GM06990 (cell line): ENCODE measurements at regions not wholly inside any gene's neighbourhood (a gene's known extent, or its start where the extent isn't known, plus 50 kb on each side); places are given as distances from the start of the nearest gene placed in this dataset.
"Not testable (repeated sequence)": the region's sequence is repeated elsewhere in the genome, so short reads cannot be mapped to it uniquely, and the experiment has no call there.

Experiments used
- DNase-seq: peaks from one replicate; pipeline ENCODE4 v3.0.0-alpha.2; 2011; ENCODE audit not compliant: insufficient read length; ENCODE audit errors: extremely low read depth
- H3K27me3 ChIP-seq: replicated peaks from 2 replicates; pipeline ENCODE4 v1.6.0; 2011; ENCODE audit warnings: low read length; ENCODE audit not compliant: control insufficient read depth, insufficient read depth
- H3K36me3 ChIP-seq: 2 replicates; pipeline ENCODE4 v1.5.1; 2011; ENCODE audit warnings: low read length; ENCODE audit not compliant: control insufficient read depth, insufficient read depth
- H3K4me3 ChIP-seq: replicated peaks from 2 replicates; pipeline ENCODE4 v1.5.1; 2011; ENCODE audit warnings: low read depth, mild to moderate bottlenecking, control low read depth, low read length
- TF ChIP-seq, protein P1 (sequence below): IDR thresholded peaks from 2 replicates; pipeline ENCODE4 v1.5.1; 2011; ENCODE audit warnings: low read length, control low read depth, mild to moderate bottlenecking, inconsistent platforms; ENCODE audit not compliant: insufficient read depth, poor library complexity, severe bottlenecking

DNA sequence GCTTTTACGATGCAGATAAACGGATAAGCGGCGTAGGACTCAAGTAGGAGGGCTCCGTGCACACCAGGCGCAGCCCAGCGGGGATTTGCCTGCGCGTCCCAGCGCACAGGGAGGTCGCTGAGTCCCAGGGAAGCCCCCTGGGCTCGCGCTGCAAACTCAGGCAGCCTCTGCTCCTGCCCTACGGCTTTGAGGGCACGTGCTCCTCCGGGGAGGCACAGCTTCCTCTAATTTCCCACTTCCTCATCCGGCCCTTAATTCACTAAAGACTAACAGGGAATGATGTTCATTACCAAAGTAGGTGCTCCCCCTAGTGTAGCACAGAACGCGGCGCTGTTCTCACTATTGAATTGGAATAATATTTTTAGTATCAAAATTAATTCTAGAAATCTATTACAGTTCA lies 825.4 kb downstream of the KCNJ18 start:
- no peak for DNase-seq
- H3K36me3 ChIP-seq = no peaks in the 10 kb centered on the region
- H3K27me3 ChIP-seq = no peaks in the 10 kb centered on the region
- no peak overlapping the region for H3K4me3 ChIP-seq
- TF ChIP-seq, protein P1, sequence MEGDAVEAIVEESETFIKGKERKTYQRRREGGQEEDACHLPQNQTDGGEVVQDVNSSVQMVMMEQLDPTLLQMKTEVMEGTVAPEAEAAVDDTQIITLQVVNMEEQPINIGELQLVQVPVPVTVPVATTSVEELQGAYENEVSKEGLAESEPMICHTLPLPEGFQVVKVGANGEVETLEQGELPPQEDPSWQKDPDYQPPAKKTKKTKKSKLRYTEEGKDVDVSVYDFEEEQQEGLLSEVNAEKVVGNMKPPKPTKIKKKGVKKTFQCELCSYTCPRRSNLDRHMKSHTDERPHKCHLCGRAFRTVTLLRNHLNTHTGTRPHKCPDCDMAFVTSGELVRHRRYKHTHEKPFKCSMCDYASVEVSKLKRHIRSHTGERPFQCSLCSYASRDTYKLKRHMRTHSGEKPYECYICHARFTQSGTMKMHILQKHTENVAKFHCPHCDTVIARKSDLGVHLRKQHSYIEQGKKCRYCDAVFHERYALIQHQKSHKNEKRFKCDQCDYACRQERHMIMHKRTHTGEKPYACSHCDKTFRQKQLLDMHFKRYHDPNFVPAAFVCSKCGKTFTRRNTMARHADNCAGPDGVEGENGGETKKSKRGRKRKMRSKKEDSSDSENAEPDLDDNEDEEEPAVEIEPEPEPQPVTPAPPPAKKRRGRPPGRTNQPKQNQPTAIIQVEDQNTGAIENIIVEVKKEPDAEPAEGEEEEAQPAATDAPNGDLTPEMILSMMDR = no peak

DNA sequence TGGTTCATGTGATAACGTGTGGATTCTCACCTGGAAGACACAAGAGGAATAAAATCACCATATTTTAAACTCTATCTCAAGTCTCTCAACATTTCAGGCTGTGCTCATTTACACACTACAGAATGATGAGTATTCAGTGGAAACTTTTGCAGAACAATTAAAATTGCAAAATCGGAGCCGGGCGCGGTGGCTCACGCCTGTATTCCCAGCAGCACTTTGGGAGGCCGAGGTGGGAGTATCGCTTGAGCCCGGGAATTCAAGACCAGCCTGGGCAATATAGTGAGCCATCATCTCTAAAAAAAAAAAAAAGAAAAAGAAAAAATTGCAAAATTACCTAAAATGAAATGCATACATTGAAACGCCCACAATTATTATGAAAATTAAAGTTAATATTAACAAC lies 825.9 kb downstream of the KCNJ18 start:
- H3K27me3 ChIP-seq = no peaks in the 10 kb centered on the region
- H3K4me3 ChIP-seq = no peak overlapping the region
- no peaks in the 10 kb centered on the region for H3K36me3 ChIP-seq
- TF ChIP-seq, protein P1 = no peak
- DNase-seq = no peak

DNA sequence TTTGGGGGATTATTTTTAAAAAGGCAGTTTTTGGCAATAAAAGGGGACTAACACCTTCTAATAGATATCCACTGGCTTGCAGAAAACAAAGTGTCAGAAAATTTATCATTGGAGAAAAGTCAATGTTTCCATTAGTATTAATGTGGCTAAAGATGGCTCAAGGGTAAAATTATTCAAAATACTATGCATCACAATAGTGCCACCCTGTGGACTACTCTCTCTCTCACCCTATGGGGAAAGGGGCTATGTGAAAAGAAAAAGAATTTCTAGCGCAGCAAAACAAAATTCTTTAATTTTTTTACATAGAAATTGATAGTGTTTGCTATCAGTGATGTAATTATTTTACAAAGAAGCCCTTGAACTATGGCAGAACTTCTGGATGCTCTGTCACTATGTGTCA lies 856.5 kb downstream of the KCNJ18 start:
- not testable (repeated sequence) for H3K27me3 ChIP-seq, DNase-seq, H3K36me3 ChIP-seq, H3K4me3 ChIP-seq

DNA sequence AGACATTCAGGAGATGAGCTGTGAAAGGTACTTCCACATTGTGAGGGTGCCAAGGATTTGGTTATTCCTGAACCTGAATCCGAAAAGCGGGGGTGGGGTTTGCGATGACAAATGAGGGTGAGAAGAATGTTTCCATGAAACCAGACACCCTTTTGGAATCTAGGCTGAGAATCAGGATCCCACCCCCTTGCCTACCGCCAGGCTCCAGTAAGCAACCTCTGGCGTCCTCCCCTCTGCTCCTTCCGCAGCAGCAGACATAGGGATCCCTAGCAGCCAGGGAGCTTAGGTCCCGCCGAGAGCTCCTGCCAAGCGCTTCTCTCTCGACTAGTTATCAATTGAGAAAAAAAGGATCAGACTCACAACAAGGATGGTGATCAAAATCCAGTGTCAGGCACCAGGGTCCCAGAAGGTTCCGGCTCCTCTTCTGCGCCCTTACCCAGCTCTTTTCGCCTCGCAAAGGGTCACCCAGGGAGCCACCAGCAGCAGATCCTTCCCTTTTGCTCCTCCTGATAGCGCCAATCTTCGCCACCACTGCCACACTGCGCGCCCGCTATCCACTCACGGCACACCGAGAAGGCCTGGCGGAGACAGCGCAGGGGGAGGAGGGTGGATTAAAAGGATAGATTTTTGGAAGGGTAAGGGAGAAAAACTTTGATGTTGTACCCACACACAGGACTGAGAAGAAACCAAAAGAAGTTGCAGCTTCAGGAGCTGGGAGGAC lies 859.5 kb downstream of the KCNJ18 start:
- H3K27me3 ChIP-seq, DNase-seq, H3K4me3 ChIP-seq, H3K36me3 ChIP-seq: not testable (repeated sequence)

DNA sequence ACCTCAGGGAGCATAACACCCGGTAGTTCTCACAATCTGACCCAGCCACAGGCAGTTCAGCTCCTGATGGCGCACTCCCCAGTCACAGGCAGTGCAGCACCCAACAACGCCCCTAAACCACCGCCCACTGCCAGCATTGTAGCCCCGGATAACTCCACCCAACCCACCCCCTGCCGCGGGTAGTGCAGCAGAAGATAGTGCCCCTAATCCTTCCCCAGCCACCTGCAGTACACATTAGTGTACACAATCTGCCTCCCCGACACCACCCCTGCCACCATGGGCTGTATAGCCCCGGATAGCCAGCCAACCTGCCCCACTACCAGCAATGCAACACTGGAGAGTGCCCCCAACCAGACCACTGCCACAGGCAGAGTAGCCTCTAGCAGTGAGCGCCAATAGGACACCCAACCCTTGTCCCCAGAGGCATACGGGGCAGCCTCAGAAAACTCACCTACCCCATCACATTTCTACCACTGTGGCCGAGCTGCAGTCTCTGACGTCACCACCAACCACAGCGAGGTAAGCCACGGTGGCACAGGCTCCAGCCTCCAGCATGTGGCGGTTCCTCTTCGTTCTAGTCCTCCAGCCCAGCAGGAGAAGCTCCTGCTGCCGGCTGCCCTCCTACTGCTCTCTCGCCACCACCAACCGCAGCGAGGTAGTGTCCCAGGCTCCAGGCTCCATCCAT lies 877.3 kb downstream of the KCNJ18 start:
- no peak for DNase-seq
- TF ChIP-seq, protein P1 = no peak
- H3K27me3 ChIP-seq = no peaks in the 10 kb centered on the region
- no peak overlapping the region for H3K4me3 ChIP-seq
- H3K36me3 ChIP-seq = no peaks in the 10 kb centered on the region

DNA sequence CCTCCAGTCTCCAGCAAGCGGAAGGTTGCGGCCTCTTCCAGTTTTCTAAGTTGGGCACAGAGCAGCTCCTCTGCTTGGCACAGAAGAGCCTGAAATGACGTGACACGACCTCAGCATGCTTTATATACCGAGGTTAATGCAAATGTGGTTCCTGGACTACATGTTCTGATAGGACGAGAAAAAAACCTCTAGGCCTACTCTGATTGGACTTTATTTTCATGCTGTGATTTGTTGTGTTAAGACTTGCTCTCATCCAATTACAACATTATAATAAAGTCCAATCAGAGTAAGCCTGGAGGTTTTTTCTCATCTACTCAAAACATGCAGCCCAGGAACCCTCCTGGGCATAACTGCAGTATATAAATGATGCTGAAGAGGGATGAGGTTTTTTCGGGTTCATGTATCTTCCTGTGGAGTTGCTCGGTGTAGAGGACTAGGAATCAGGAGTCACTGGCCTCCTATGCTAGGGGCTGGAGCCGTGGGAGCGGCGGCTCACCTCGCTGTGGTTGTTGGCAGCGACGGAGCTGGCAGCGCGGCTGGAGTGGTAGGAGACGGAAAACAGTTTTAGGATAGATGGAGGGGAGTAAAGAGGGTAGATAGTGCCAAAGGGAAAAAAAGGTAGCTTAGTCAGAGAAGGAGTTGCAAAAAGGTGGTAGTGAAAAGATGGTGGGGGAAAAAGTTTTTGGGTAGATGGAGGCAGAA lies 878.0 kb downstream of the KCNJ18 start:
- Histone ChIP-seq H3K36me3 (no peaks in the 10 kb centered on the region), H3K4me3 (no peak overlapping the region), H3K27me3 (no peaks in the 10 kb centered on the region)
- TF ChIP-seq, protein P1 = no peak
- no peak for DNase-seq
